Peyer's patch (tissue), 4 donors: ENCODE measurements at regions not wholly inside any gene's neighbourhood (a gene's known extent, or its start where the extent isn't known, plus 50 kb on each side); places are given as distances from the start of the nearest gene placed in this dataset.

ENCODE experiments used
- CTCF ChIP-seq, 6 experiments: fragments of 450-650 bp in 4 of 6; fragments of 200-600 bp in 2 of 6; sonication (generic) in 1 of 6; IDR thresholded peaks; one replicate each; pipeline ENCODE4 v1.5.1; 2017 to 2019; ENCODE audit warnings: antibody characterized with exemption in 6 of 6, mild to moderate bottlenecking in 3 of 6, moderate library complexity in 1 of 6
- POLR2A ChIP-seq, 2 donors: fragments of 450-650 bp; IDR thresholded peaks; one replicate each; pipeline ENCODE4 v1.5.1; 2017; ENCODE audit warnings: antibody characterized with exemption in 2 of 2, mild to moderate bottlenecking in 2 of 2, moderate library complexity in 2 of 2

- TF ChIP-seq CTCF (IDR thresholded peaks at IDR 0.05) (no peak), POLR2A (IDR thresholded peaks at IDR 0.05) (no peak)
Observed at GRCh38 chr13:106122234-106122633, 413.2 kb downstream of the EFNB2 start.
